Stimulated activated CD8-positive, alpha-beta memory T cell treated with anti-CD3 and anti-CD28 coated beads, Interleukin-2, amount 100 ng/mL, for 48 hours (primary cell): ENCODE measurements at regions not wholly inside any gene's neighbourhood (a gene's known extent, or its start where the extent isn't known, plus 50 kb on each side); places are given as distances from the start of the nearest gene placed in this dataset.

Experiments
- DNase-seq, 2 donors: peaks; one replicate each; pipeline ENCODE4 v3.0.0-alpha.2; 2020; ENCODE audit warnings: low read depth in 2 of 2

DNA sequence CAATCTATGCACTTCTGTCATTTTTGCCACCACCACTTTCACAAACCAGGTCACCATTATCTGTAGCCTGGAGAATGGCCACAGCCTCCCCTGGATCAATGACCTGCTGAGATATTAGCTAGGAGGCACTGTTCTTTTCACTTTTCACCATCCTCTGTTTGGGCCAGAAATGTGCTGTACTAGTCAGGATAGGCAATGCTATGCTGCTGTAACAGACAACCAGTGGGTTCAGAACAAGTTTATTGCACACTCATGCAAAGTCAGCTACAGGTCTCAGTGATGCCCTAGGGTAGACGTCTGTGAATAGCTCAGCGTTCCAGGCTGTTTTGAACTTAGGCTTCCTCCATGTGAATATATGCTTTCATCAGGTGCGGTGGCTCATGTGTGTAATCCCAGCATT lies 231.5 kb downstream of the SUDS3 start:
- no peak for DNase-seq

DNA sequence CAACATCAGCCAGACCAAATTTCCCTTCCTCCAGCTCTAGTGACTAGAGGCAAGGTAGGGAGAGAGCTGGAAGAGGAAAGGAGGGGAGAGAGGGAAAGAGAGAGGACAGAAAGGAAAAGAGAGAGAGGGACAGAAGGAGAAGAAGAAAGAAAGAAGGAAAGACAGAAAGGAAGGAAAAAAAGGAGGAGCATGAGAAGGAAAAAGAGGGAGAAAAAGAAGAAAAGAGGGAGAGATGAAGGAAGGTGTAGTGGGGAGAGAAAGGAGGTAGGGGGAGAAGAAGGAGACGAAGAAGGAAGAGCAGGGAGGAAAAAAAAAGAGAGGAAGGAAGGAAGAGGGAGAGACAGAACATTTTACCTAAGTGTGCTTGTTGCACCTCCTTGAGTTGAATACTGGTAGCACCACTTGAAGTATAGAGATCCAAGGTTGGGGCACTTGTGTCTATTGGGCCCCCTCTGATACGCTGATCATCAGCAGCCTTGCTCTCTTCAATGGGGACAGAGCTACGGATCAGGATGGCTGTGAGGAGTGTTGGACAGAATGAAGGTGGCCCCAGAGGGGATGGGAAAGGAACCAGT lies 232.5 kb downstream of the SUDS3 start:
- no peak for DNase-seq

DNA sequence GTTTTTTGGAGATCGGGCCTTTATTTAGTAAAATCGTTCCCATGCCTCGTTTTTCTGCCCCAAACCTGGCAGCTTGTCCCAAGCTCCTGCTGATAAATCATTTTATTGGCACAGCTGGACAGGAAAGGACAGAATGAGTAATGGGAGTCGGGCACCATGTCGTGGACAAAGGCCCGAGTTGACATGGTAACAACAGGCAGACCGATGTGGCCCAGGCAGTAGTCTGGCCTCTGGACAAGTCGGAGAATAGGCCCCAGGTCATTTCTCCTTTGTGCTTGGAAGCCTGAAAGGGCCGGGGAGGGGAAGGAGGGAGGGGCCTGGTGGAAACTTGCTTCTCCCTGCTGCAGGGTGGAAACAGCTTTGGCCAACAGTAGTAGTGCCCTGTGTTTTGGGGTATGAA lies 234.9 kb downstream of the SUDS3 start:
- no peak for DNase-seq

DNA sequence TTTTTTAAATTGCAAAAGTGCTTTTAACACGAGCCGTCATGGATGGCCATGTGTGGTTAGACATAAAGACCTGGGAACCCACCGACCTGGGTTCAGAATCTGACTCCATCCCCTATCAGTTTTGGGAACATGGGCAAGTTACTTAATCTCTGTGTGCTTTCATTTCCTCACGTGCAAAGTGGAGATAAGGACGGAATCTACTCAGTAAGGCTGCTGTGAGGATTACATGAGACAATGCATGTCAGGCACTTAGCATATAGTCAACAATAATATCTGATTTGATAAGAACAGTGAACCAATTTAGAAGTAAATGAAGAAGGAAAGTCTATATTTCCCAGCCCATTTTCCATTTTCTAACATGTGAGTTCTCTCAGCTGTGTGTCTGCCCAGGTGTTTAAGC lies 235.4 kb downstream of the SUDS3 start:
- DNase-seq: no peak

DNA sequence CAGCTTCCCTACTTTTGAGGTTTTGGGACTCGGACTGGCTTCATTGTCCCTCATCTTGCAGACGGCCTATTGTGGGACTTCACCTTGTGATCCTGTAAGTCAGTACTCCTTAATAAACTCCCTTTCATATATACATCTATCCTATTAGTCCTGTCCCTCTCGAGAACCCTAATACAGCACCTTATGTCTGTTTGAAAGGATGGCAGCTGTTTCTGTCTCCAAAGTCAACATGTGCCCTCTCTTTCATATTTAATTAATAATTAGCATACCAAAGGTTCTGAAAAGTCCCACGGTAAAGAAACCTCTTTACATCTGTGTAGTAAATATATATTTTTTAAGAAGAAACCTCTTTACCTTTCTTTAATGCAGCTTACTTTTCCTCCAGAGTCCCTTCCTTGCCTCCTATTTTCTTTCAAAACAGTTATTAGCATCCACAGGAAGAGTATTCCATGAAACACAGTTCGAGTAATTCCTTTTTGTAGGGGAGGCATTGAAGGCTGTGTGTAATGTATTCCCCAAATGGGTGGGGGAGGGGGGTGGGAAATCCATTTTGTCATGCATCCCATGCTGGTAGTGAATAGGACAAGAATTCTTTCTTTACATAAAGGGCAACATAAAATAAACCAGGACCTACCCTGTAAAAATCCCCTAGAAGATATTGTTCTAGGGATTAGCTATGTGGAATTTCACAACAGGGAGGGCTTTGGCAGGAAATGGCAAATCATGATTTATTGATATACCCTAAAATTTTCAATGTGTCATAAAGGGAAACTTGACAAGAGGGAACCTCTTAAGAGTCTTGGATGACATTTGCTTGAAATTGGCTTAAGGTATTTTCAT lies 241.5 kb downstream of the SUDS3 start:
- no peak for DNase-seq

DNA sequence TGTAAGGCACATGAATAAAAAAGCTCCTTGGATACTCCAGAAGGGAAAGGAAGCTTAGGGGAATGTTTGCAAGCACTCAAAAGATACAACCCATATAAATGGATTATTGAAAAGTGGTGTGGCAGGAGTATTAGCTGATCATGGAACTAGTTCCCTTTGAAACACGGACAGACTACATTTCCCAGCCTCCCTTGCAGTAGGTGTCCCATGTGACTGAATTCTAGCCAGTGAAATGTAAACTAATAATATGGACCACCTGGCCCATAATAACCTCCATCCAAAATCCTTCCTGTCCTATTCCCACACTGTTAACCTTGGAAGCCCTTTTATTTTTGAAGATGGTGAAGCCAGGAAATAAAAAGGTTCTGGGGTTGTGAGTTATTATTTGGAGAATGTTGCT lies 242.3 kb downstream of the SUDS3 start:
- no peak for DNase-seq

DNA sequence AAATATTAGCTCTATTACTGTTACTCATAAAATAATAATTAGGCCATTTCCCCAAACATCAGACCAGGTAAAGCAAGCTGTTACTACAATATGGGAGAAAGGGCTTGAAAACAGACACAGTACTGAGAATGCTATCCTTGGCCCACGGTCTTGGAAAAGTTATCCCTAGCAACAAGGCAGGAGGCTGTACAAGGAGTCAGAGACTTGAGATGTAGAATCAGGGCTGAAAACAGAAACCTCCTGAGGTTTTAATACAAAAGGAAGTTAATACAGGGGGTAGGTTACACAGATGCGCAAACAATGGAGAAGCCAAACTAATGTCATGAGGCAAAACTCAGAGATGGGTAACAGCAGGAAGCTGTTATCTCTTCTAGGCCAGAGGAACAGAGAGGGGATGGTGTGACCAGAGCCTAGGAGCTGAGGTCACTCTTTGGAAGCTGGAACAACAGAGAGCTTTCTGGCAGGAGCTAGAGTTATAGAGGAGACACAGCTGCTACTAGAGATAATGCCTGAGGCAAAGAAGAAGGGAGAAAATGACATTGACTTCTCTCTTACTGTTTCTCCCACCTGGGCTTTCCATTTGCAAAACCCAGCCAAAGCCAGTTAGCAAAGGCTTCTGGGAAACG lies 248.8 kb downstream of the SUDS3 start:
- DNase-seq: no peak

DNA sequence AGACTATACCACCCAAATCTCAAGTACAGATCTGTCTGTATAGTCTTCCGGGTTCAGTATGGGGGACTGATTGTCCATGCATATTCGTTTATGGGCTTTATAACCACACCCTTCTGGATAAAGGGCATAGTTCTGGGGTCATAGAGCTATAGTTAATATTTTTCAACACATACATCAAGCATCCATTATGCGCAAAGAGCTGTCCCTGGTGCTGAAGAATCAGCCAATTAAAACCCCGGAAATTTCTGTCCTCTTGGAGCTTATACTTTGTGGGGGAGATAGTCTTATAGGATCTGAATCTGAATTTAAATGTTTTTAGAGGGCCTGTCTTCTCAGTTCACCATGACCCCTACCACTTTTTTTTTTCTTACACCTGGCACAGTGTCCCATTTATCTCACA lies 256.7 kb downstream of the SUDS3 start:
- DNase-seq: no peak

DNA sequence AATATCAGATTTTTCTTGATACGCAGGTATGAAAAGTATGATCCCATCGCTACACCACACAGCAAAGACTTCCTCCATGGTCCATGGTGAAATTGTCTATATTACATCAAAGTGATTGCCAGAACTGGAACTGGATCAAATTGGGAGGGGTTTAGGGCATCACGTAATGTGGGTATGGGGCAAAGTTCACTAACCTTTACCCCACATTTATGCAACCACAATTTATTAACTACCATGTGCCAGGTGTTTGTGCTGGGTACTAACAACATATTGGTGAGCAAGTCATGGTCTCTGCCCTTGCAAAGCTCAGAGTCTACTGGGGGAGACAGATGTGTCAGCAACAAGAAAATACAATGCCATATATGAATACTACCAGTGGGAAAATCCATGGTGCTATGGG lies 258.9 kb downstream of the SUDS3 start:
- DNase-seq: no peak

DNA sequence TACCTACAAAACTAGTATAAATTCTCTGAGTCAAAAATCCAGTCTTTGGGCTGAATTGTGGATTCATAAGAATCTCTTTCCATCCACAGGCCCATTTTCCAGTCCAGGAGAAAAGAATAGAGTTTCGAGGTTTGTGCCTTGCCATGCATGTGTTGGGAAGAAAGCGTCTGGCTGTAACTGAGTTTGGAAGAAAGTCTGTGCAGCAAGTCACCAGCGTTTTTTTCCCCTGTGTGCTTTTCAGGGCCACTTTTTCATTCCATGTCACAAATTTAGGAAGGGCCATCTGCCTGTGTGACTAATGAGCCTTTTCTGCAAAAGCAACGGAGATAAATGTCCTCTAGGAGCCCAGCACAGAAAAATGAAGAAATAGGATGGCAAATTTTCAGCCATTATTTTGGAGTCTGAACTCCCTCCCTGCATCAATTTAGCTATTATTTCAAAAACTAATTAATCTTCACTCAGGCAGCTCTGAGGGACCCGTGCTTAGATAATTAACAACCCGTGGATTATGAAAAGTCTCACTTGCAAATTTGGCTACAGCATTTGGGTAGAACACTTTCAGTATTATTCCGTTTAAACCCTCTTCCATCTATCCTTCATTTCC lies 261.5 kb downstream of the SUDS3 start:
- DNase-seq: no peak

DNA sequence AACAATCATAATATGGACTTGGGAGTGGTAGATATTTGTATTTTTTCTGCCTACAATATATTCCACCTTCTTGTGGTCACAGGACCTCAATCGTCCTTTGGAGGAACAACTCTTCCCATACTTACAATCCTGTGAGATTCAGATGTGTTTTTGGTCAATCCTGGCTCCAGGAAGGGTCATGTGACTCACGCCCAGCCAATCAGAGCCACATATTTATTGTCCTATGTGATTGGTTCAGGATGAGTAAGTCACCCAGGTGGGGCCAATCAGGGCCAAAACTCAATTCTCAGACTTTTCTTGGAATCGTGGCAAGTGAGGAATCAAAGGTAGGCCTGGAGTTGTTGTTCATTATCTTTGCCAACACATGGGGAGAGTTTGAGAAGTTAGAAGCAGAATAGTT lies 264.9 kb downstream of the SUDS3 start:
- no peak for DNase-seq

DNA sequence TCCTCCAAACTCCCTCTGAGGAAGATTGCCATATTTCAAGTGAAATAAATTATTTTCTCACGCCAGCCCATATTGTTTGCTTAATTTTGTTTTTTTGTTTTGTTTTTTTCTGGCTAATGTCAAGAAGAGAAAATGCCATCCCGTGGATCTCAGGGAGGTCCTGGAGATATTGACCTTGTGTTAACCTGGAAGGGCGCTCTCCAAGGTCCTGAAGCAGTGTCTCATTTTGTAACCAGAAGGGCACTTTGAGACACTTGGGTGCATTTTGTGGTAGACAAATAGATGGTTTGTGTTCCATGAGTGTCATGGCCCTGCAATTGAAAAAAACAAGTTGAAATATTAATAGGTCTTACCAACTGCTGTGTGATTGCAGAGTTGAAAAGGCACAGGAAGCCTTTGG lies 268.9 kb downstream of the SUDS3 start:
- no peak for DNase-seq

DNA sequence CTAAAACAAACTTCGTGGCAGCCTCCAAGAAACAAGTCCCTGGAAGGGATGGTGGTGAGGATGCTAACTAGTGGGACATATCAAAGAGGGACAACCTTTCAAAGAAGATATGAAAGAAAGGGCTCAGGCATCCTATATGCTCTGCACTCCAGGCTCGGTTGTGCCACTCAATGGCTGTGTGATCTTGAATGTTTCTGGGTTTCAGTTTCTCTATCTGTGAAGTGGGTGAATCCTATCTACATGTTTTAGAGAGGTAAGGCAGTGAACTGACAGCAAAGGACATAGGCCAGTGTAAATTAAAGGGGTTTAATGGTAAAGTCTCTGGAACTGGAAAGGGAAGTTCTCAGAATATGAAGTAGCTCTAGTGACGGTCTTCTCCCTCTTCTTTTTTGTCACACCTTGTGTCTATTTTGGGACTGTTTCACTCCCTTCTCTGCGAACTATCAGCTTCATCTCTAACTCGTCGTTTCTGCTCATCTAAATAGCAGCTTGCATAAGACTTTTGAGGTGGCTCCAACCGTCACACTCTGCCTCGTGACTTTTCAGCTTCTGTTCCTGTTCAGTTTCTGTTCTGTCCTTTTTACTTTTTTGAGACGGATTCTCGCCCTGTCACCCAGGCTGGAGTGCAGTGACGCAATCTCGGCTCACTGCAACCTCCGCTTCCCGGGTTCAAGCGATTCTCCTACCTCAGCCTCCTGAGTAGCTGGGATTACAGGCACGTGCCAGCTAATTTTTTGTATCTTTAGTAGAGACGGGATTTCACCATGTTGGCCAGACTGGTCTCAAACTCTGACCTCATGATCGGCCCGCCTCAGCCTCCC lies 273.6 kb downstream of the SUDS3 start:
- DNase-seq: no peak

DNA sequence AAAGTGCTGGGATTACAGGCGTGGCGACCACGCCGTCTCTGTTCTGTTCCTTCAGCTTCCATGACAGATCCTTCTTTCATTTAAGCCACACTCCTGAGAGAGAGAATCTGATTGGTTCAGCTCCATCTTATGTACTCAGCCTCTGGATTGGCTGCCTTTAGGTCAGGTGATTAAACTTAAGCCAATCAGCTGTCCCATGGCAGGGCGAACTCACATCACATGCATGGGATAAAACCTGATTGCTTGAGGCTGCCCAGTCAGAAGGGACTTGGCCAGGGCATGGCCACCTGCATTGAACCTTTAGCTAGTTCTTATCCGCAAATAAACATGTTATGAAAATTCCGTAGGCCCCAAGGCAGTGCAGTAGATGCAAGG lies 274.2 kb downstream of the SUDS3 start:
- no peak for DNase-seq

DNA sequence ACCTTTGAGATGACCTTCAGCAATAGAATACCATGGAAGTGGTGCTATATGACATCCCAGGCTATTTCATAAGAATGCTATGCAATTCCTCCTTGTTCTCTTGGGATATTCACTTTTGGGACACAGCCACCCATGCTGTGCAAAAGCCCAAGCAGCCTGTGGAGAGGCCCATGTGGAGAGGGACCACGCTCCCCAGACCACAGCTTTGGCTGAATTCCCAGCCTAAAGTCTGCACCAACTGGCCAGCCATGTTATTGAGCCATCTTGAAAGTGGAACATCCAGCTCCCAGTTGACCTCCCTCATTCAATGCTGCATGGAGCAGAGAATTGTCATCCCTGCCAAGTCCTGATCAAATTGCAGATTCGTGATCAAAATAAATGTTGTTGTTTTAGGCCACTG lies 275.1 kb downstream of the SUDS3 start:
- DNase-seq: no peak

DNA sequence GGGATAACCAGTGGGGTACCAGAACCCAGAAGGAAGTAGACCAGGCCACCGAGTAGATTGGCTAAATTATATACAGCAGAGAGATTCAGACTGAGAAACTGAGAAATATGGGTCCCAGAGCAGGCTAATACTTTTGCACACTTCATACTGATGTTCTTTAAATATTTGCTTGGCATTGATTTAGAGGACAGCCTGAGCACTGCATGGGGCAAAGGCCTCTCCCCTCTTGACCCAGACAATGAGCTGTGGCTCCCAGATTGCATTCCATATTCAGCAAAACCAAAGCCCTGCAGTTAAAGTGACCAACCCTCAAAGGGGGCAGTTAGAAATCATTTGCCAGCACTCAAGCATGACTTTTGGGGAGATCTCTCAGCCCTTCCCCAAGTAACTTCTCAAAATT lies 279.2 kb downstream of the SUDS3 start:
- no peak for DNase-seq

DNA sequence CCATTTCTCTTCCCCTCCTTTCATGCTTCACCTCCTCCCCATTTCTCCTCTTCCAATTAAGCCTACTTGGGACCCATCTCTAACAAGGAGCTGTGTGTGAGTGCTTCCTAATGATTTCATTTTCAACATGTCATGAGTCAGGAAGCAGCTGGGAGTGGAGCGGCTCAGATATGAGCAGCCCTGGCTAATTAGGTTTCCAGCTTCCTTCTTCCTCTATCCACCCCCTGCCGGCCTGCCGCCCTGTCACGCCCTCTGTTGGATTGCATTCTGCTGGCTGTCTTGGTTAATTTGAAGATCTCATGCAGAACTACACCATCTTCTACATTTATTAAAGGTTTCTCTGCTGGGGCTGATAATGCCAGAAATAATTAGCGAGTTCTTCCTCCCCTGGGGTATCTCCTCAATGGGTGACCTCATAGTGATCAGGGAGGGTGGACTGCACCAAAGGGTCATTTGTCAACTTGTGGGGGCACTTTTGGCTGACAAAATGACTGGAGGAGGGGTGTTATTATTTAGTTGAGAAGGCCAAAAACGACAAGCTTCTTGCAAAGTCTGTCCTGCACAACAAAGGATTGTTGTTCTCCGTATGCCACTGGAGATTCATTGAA lies 300.9 kb upstream of the SRRM4 start:
- no peak for DNase-seq

DNA sequence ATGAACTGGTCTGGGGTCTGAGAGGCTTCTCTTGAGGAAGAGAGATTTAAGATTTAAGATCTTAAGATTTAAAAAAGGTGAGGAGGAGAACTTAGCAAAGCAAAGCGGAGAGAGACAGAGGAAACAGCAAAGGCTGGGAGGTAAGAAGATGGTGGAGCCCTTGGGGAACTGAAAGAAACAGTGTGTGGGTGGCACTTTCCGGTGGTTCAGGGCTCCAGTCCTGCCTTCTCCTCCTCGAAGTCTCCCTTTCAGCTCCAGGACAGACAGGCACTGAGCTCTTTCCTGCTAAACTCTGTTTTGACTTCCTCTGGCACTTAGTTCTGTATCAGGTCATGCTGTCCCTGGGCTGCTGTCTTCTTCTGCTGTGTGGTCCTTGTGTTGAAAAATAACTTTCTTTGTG lies 298.7 kb upstream of the SRRM4 start:
- DNase-seq: no peak

DNA sequence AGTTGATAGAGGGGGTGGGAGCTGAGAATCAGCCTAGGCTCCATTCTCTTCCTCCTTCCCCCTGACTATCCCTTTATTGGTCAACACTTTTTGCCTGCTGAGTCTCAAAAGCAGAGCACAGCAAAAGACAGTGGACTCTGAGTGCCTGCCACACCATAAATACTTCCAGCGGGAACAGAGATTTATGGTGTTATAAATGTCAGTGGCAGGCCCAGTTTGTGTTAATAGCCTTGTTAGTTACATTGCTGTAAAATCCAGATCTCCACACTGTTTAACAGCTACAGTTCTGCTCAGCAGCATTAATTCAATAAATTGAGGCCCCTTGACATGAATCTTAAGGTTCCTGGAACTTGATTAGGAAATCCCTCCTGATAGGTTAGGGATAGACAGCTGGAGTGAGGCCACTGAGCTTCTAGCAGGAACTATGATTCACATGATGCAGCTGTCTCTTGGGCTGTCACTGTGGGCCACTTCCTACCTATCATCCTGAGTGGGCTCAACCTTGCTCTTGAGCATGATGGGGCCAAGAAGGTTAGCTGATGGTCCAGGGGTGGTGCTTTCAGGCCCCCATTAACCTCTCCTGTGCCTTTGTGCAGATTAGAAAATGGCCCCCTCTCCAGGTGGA lies 295.2 kb upstream of the SRRM4 start:
- DNase-seq: no peak

DNA sequence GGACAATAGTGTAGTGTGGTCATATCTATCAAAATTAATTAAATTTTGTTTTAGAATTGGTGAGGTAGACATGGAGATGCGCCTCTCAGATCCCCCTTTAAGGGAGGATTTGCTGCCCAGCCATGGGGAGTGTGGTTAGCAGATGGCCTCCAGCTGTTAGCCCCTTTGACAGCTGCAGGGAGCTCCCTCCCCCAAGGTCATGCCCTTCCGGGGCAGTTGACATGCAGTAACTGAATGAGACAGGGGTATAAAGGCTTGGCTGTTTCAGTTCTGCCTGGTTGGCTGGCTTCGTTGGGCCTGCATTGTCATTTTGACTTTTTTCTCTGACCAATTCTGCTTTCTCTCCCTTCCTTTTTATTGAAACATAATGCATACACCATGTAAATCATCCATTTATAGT lies 291.5 kb upstream of the SRRM4 start:
- no peak for DNase-seq

DNA sequence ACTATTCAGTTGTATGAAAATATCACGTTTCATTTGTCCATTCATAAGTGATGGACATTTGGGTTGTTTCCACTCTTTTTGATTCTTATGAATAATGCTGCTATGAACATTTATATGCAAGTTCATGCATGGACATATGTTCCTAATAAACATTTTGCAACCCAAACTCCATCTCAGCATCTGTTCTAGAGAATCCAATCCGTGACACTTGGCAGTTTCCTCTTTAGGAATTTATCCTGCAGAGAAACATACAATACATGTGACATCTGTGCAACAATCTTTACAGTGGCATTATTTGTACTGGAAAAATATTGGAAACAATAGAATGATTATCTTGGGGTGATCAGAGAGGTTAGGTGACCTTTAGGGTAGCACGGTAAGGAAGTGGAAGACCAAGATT lies 290.8 kb upstream of the SRRM4 start:
- no peak for DNase-seq
